Upper lobe of right lung (tissue), 1 donor: ENCODE measurements at regions not wholly inside any gene's neighbourhood (a gene's known extent, or its start where the extent isn't known, plus 50 kb on each side); places are given as distances from the start of the nearest gene placed in this dataset.

ENCODE experiments used
- ATAC-seq: fragments of 200-7000 bp; cut with Tn5 transposase; one replicate; pipeline ENCODE4 v1.9.1; 2020; ENCODE audit warnings: mild to moderate bottlenecking, moderate library complexity
- DNase-seq: peaks from one replicate; pipeline ENCODE4 v3.0.0-alpha.2; 2020
- H3K27ac ChIP-seq: fragments of 200-600 bp; one replicate; pipeline ENCODE4 v1.8.0; 2022
- H3K27me3 ChIP-seq: fragments of 200-600 bp; one replicate; pipeline ENCODE4 v1.8.0; 2022; ENCODE audit warnings: mild to moderate bottlenecking
- H3K36me3 ChIP-seq: fragments of 200-600 bp; one replicate; pipeline ENCODE4 v1.8.0; 2022
- H3K4me1 ChIP-seq: fragments of 200-600 bp; one replicate; pipeline ENCODE4 v1.8.0; 2022
- H3K4me3 ChIP-seq: fragments of 200-600 bp; one replicate; pipeline ENCODE4 v1.8.0; 2022; ENCODE audit warnings: mild to moderate bottlenecking
- H3K9me3 ChIP-seq: fragments of 200-600 bp; one replicate; pipeline ENCODE4 v1.8.0; 2022
- CTCF ChIP-seq: fragments of 200-600 bp; IDR thresholded peaks from one replicate; pipeline ENCODE4 v1.8.0; 2022; ENCODE audit warnings: antibody characterized with exemption
- intact Hi-C: fragments of 100-400 bp; cut with DNase I; formaldehyde crosslinking; loops from one replicate; pipeline ENCODE4 v1.11.0; 2022
- donor health status: DM: no; HTN: yes; CAD: no; lungs with severe emphysema.

DNA sequence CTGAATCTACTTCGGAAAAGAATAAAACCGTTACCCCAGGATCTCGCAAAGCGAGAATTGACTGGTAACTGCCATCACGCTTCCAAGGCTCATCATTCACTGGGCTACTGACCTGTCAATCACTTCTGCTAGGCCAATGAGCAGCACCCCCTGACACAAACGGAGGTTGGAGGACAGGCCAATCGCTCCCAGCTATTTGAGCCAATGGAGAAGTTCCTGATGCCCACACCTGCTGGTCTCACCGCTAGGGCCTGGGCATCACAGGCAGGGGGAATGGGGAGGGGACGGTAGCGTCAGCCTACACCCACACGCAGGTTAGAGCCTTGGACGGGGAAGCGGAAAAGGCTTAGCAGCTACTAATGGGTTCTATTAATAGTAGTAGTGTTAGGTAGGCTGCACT is 56.7 kb upstream of the CHST1 start:
- Histone ChIP-seq H3K4me3 (no peak overlapping the region), H3K9me3 (no peaks in the 10 kb centered on the region), H3K27me3 (no peaks in the 10 kb centered on the region), H3K36me3 (no peaks in the 10 kb centered on the region), H3K4me1 (no peaks in the 10 kb centered on the region), H3K27ac (no peak overlapping the region)
- DNase-seq (no peak), ATAC-seq (no peak)
- TF ChIP-seq CTCF: no peak
- intact Hi-C loops: no loop called here

- DNase-seq (no peak), ATAC-seq (no peak)
- no peak overlapping the region for H3K27ac ChIP-seq
- no peaks in the 10 kb centered on the region for H3K27me3 ChIP-seq
- no peak for TF ChIP-seq CTCF
- no peaks in the 10 kb centered on the region for H3K9me3 ChIP-seq
- no peaks in the 10 kb centered on the region for H3K4me1 ChIP-seq
- intact Hi-C loops: no loop called here
- no peak overlapping the region for H3K4me3 ChIP-seq
- no peaks in the 10 kb centered on the region for H3K36me3 ChIP-seq
Measured at GRCh38 chr11:45717526-45717925, 52.1 kb upstream of the CHST1 start.

GRCh38 chr11:45715418-45715817 is 50.0 kb upstream of the CHST1 start:
- ATAC-seq: no peak
- Histone ChIP-seq H3K4me1 (no peaks in the 10 kb centered on the region), H3K9me3 (no peaks in the 10 kb centered on the region), H3K27me3 (peaks cover 3% of the 10 kb centered on the region), H3K27ac (no peak overlapping the region), H3K4me3 (no peak overlapping the region), H3K36me3 (no peaks in the 10 kb centered on the region)
- TF ChIP-seq CTCF: no peak
- intact Hi-C loops: no loop called here
- no peak for DNase-seq
